SK-N-MC (cell line): ENCODE measurements at regions not wholly inside any gene's neighbourhood (a gene's known extent, or its start where the extent isn't known, plus 50 kb on each side); places are given as distances from the start of the nearest gene placed in this dataset.

ENCODE experiments used
- EZH2 ChIP-seq: fragments of 200-600 bp; sonication (generic); IDR thresholded peaks from one replicate; pipeline ENCODE4 v1.6.1; 2017; ENCODE audit warnings: antibody characterized with exemption
- FOXP2 ChIP-seq: optimal IDR thresholded peaks from 2 replicates; pipeline ENCODE3; 2011; ENCODE audit warnings: mild to moderate bottlenecking, moderate library complexity; ENCODE audit not compliant: insufficient read depth; ENCODE audit errors: extremely low read length, control extremely low read depth
- POLR2AphosphoS5 ChIP-seq: IDR thresholded peaks from 2 replicates; pipeline ENCODE4 v1.6.1; 2012; ENCODE audit warnings: mild to moderate bottlenecking, low read depth, low read length, borderline replicate concordance

- TF ChIP-seq EZH2 (no peak), POLR2AphosphoS5 (no peak), FOXP2 (no peak)
These were observed 157.8 kb upstream of the NR4A3 start for GRCh38 chr9:99663856-99664255.
